Right ventricle myocardium superior (tissue), 1 donor: ENCODE measurements at regions not wholly inside any gene's neighbourhood (a gene's known extent, or its start where the extent isn't known, plus 50 kb on each side); places are given as distances from the start of the nearest gene placed in this dataset.
"Not testable (repeated sequence)": the region's sequence is repeated elsewhere in the genome, so short reads cannot be mapped to it uniquely, and the experiment has no call there.

Experiments
- ATAC-seq: fragments of 200-7000 bp; cut with Tn5 transposase; one replicate; pipeline ENCODE4 v1.9.1; 2020; ENCODE audit warnings: mild to moderate bottlenecking; ENCODE audit not compliant: poor library complexity
- DNase-seq: peaks from one replicate; pipeline ENCODE4 v3.0.0-alpha.2; 2020
- intact Hi-C: fragments of 100-400 bp; cut with DNase I; formaldehyde crosslinking; loops from one replicate; pipeline ENCODE4 v1.11.2; 2022
- donor health status: DM: no; HTN: yes; CAD: no; lungs with severe emphysema.

DNA sequence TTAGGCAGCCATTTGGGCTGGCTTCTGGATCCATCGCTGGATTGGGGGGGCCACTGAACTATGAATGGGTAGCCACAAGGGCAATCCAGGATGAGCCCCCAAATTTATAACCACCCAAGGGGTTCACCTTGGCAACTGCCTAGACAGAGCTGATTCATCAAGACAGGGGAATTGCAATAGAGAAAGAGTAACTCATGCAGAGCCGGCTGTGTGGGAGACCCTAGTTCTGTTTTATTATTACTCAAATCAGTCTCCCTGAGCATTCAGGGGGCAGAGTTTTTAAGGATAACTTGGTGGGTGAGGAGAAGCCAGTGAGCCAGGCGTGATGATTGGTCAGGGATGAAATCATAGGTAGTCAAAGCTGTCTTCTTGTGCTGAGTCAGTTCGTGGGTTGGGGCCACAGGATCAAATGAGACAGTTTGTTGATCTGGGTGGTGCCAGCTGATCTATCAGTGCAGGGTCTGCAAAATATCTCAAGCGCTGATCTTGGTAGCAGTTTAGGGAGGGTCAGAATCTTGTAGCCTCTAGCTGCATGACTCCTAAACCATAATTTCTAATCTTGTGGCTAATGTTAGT lies 57.9 kb downstream of the DNAJB9 start:
- intact Hi-C loops, result no loop called here
- ATAC-seq (no peak), DNase-seq (no peak)

DNA sequence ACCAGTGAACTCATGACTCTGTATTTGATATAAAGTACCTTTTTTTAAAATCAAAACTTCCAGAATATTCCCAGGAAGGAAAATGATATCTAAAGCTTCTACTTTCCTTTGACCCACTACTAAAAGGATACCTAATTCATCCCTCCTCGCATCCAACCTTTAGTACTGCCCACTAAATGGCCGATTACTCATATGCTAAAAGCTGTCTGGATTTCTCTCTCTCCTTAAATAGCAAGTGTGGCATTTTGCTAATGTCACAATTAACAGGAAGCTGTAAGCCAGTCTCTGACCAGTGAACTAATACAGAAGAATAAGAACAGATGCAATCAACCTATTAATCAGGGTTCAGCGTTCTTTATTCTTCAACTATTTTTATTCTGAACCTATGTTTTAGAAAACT lies 59.0 kb downstream of the DNAJB9 start:
- intact Hi-C loops, result no loop called here
- no peak for ATAC-seq

DNA sequence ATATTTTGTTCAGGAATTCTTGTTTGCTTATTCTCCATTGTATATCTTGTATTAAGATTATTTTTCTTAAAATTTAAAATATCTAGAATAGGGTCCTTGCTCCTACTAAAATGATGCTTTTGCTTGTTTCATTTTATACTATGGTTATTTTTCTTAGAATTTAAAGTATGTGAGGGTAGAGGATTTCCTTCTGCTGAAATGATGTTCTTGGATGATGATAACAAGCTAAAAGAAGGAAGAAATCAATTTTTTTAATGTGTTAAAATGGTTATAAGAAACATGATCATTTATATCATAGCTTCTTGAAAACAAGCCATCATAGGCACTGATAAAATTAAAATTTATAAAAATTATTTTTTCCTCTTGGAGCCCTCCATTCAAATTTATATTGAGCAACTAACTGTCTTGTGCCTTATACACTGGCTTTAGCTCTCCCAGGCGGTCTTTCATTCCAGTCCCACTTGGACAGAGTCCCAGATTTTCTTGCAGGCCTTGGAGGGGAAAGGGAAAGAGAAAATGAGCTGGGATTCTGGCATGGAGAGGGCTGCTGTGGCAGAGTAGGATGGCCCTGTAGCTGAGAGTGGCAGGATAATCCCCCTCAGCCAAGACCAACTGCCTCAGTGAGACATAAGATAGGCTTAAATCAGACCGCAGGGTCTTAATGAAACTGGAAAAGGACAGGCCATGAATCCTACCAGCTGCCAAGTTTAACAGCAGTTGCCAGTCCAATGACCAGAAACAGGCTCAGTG lies 60.2 kb downstream of the DNAJB9 start:
- ATAC-seq, result peak; percentile 78

More for the DNA sequence above, 59.0 kb downstream of the DNAJB9 start:
- no peak for DNase-seq

DNA sequence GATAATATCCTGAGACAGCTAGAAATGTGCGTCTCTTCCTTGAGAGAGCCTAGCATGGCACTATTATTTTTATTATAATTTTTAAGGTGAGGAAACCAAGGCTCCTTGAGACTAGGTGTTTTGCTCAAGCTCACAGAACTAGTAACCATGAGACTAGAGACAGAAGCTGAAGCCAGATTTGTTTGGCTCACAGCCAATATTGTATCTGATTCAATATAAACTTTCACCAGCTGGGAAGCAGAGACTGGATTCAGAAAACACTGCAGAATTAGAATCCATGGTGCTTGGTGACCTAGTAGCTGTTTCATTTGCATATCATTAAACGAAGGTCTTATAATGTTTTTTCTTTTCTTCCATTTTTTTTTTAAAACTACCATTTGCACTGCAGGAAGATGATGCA lies 64.4 kb downstream of the DNAJB9 start:
- no peak for DNase-seq
- no peak for ATAC-seq

More for the DNA sequence above, 60.2 kb downstream of the DNAJB9 start:
- peak; percentile 34 for DNase-seq
- intact Hi-C loops, result no loop called here

DNA sequence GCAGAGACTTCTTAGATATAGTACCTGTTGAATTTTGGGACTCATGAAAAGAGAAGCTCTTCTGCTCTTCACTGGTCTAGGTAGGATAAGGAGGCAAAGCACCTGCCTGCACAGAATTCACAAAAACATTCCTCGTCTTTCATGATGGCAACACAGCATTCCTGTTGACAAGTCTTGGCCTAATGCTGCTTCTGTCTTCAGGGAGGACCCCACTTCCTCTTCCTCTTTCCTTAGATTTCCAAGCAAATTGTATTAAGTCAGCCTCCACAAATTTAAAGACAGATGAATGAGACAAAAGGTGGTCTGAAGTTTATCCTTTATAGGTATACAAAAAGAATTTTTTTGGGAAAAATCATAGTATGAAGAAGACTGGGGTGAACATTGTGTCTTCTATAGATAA lies 64.9 kb downstream of the DNAJB9 start:
- intact Hi-C loops, result no loop called here
- no peak for DNase-seq
- ATAC-seq, result no peak

More for the DNA sequence above, 64.4 kb downstream of the DNAJB9 start:
- intact Hi-C loops, result no loop called here

DNA sequence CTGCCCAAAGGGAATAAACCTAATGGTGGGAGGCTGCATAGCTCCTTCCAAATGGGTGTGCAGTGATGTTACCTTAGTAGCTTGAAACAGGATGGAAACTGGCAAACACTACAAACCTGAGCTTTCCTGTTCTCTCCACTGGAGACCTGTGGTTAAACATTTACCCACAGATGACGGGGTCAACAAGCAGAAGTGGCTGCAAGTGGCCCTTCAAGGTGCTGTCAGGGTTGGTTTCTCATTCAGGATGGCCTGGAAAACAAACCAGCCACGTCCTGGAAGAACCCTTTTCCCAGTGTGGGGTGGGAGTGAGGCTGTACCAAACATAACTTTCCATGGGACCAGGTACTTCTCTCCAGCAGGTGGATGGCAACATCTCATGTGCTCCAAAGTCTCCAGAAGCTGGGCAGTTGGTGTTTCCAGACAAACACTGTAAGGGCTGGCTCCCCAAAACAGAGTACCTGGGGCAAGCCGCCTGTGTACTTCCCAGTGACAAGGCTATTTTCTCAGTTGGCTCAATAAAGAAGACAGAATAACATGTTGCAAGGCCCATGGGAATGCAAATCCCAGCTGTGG lies 67.5 kb downstream of the DNAJB9 start:
- intact Hi-C loops, result no loop called here
- no peak for ATAC-seq
- no peak for DNase-seq

DNA sequence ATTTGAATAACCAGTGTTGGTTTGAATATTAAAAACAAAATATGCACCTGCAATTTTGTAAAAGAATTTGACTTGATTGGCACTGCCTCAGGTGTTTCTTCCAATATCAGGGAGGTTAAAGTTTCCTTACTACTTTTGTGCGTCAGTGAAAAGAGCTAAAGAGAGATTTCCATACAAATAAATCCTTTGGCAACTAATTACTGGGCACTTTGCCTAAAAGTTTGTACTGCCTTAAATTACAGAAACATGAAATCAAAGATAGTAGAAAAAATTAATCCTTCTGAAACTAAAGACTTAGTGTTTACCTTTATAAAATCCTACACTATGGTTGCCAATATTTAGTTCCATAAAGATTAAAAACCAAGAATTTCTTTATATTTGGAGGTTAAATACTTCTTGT lies 72.5 kb downstream of the DNAJB9 start:
- ATAC-seq, result no peak
- no peak for DNase-seq

DNA sequence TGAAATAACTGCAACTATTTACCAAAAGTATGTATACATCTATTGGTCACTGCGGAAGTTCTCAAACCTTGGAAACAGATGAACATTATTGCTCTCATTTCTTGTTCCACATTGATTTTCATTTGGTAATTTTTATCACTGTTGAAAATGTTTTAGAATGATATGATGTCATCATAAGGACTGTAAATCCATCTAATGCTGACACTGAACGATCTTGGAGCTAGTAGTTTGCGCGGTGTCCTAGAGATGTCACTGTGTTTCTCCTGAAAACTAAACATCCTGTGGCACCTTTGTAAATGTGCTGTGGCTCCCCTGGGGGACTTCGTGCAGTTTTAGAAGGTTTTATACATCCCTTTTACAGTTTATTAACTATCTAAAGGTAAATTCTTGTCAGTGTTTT lies 73.5 kb downstream of the DNAJB9 start:
- ATAC-seq, result no peak
- intact Hi-C loops, result no loop called here
- no peak for DNase-seq

More for the DNA sequence above, 72.5 kb downstream of the DNAJB9 start:
- intact Hi-C loops, result no loop called here

DNA sequence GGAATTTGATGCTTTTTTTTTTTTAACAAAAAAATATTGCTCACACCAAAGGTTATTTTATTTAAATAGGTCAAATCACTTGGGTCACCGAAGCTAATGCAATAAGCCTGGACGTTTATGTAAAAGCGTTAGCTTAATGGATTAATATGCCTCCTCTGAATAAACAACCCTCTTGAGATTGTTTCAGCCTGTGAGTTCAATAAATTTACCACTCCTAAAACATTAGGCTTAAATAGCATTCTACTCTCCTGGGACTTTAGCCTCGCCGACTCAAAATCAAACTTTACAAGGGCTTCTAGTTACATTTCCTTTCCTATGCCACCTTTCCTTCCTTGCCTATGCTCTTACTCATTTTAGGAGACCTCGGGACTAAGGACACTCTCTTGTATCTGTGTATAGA lies 79.3 kb downstream of the DNAJB9 start:
- ATAC-seq (no peak), DNase-seq (no peak)
- intact Hi-C loops, result no loop called here

DNA sequence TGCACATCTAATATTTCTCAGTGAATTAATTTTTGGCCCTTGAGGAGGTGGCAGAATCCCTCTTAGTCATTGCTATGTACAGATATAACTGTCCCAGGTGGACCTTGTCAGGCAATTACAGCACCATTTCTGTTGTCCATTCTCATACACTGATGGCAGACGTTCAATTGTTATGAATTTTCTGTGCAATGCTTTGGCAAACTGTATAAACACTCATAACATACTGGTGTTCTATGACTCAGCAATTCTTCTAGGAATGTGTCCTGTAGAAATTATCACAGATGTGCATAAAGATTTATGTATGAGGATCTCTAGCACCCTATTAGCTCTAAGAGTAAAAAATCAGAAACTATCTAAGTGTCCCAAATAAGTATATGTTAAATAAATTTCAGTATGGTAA lies 80.8 kb downstream of the DNAJB9 start:
- DNase-seq, result no peak
- intact Hi-C loops, result no loop called here
- no peak for ATAC-seq

DNA sequence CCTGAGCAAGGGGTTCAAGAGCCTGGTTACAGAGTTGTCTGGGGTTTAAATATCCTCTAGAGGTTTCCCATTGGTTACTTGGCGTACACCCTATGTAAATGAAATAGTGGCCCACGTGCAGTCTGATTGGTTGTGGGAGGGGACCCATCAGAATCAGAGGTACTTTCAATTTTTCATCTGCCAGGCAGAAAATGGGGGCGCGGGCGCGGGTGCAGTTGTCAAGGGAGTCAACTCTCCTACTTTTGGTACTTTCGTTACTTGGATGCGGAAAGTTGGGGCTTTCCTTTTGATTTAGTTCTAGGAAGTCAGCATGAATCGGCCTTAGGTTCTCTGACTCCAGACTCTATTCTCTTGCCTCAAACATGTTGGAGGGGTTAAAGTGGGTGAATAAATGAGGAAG lies 83.2 kb downstream of the DNAJB9 start:
- DNase-seq, result no peak
- no peak for ATAC-seq
- intact Hi-C loops, result no loop called here

DNA sequence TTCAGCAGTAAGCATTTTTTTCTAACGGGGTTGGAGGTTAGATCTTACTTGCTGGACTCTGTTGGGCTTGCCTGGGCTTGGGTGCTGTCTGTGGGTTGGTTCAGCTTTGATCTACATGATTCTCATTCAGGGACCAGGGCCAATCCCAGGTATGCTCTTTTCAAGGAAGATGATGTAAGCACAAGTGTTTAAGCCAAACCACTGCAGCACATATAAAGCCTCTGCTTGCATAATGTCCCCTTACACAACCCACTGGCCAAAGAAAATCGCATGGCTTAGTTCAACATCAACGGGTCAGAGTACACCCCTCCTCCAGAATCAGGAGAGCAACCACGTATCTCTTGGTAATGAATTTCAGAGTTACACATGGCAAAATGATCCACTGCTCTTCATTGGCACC lies 83.9 kb downstream of the DNAJB9 start:
- intact Hi-C loops, result no loop called here
- ATAC-seq (no peak), DNase-seq (no peak)

DNA sequence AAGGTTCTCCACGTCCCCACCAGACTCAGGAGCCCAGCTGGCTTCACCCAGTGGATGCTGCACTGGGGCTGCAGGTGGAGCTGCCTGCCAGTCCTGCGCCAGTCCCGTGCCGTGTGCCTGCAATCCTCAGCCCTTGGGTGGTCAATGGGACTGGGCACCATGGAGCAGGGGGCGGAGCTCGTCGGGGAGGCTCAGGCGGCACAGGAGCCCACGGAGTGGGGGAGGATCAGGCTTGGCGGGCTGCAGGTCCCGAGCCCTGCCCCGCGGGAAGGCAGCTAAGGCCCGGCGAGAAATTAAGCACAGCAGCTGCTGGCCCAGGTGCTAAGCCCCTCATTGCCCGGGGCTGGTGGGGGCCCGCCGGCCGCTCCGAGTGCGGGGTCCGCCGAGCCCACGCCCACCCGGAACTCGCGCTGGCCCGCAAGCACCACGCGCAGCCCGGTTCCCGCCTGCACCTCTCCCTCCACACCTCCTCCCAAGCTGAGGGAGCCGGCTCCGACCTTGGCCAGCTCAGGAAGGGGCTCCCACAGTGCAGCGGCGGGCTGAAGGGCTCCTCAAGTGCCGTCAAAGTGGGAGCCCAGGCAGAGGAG lies 87.6 kb downstream of the DNAJB9 start:
- intact Hi-C loops, ATAC-seq, DNase-seq: not testable (repeated sequence)

DNA sequence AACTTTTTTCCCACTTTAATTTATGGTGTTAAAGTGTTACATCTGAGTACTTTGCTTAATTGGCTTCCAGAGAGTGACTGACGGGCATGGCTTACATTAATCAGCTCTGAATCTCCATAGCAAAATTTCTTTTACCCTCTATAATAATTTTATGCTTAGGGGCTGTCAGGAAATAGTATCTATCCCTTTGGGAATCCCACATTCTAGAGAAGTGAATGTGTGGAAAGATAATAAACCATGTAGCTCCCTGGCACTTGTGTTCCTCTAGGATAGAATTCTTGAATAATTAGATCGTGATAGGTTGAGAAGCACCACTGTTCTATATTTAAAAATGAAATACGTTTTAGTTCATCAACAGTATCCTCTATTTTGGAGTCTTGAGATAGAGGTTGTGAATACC lies 89.6 kb downstream of the DNAJB9 start:
- ATAC-seq (no peak), DNase-seq (no peak)
- intact Hi-C loops, result no loop called here

DNA sequence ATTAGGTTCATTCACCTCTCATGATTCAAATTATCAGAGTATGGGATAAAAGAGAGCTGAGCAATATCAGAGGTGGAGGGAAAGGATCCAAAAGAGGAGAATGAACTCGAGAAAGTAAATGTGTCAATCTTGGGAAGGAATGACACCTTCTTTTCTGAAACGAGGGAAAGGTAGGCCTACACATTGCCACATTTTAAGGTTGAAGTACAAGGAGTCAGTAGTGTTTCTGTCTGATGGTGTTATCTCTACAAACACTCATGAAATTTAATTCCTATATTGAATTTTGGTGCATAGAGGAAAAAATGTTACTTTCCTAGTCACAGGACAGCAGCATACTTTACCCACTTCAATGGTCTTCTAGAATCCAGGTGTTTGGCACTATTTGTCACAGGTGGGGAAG lies 90.2 kb downstream of the DNAJB9 start:
- intact Hi-C loops, result no loop called here
- ATAC-seq (no peak), DNase-seq (no peak)

DNA sequence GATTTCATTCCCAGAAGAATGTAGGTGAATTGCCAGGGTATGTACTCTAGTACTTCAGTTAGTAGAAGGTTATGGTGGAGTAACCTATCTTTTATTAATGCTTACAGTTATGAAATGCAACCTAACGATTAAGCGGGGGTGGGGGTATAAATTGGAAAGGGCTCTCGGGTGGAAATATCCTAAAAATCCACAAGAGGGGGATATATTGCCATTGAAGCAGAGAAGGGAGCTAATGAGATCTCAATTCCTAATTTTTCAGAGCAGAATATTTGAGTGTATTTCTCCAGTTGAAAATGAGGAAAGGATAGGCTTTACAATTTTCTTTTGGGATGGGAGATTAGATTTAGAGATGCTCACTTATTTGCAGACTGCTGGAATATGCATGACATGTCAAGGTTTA lies 90.8 kb downstream of the DNAJB9 start:
- intact Hi-C loops, result no loop called here
- DNase-seq (no peak), ATAC-seq (no peak)

DNA sequence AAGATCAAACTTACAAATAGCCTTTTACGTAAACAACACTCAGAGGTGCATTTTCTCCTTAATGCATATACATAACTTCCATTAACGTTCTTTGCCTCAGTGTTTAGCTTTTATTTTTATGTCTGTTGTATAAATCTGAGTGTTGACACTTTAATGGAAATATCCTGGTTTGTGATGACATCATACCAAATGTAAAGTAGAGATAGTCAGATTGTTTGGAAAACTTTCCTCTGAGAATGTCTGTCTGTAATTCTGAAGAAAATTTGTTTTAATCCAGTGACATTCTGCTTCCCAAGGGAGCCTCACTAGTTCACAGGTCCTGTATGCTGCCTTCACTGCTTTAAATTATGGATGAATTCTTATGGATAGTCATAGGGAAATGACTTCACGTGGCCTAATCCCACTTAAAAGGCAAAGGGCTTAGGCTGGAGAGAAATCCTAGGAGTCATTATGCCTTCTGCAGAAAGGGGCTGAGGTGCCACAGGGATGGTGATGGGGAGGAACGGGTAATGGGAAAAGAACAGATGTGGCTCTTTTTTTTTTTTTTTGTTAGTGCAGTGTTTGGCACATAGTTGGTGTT lies 93.2 kb downstream of the DNAJB9 start:
- no peak for DNase-seq
- no peak for ATAC-seq
- intact Hi-C loops, result no loop called here

DNA sequence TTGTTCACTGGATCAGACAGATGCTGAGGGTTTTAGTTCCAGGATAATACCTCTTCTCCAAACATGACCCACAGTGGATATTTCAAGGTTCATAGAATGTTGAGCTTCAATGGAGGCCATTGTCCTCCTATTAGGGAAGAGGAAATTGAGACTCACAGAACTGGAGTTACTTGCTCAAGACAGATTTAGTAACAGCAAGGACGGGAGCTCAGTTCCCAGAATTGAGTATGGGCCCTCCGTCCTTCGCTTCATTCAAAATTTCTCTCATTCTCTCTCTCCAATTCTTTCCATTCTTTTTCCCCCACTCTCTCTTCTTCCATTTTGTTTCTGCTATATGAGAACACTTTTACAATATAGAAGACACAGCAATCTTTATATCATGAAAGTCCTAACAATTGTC lies 94.0 kb downstream of the DNAJB9 start:
- intact Hi-C loops, result no loop called here
- DNase-seq, result no peak
- no peak for ATAC-seq

DNA sequence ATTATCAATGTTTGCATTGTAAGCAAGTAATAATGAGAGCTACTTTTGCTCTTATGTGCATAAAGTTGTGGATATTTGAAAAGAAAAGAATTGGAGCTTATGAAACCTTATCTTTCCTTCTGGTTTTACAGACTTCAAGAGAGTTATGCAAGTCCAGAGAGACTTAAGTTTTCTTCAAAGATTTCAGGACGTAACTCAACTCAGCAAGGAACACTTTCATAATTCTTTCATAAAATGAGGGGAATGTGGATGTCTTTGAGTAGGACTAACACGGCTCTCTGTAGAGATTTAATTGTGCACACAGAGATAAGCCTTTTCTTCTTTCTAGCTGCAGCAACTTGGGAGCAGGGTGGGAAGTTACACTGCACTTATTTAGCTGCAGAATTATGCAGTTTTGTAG lies 97.5 kb downstream of the DNAJB9 start:
- intact Hi-C loops, result no loop called here
- ATAC-seq (no peak), DNase-seq (no peak)

DNA sequence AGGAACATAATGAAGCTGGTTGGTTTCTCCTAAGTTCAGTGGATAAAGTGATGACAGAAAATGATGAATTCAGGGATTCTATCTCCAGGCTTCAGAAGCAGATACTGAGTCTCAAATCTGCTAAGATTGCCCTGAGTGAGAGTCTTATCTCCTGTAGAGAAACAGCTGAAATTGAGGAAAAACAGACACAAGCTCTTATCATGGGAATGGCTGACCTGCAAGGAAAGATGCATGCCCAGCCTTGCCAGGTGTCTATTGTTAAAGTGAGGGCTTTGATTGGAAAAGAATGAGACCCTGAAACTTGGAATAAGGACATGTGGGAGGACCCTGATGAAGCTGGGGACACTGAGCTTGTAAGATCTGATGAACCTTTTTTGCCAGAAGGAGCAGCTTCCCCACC lies 100.3 kb downstream of the DNAJB9 start:
- intact Hi-C loops, result no loop called here
- DNase-seq, result no peak
- no peak for ATAC-seq
